Upper lobe of left lung (tissue), 4 donors: ENCODE measurements at regions not wholly inside any gene's neighbourhood (a gene's known extent, or its start where the extent isn't known, plus 50 kb on each side); places are given as distances from the start of the nearest gene placed in this dataset.

ENCODE experiments used
- POLR2A ChIP-seq, 4 donors: fragments of 450-650 bp; IDR thresholded peaks; one replicate each; pipeline ENCODE4 v1.5.1; 2016 to 2017; ENCODE audit warnings: antibody characterized with exemption in 4 of 4, mild to moderate bottlenecking in 2 of 4
- TF ChIP-seq, protein P1 (sequence below), 6 experiments: fragments of 450-650 bp in 4 of 6; fragments of 200-600 bp in 2 of 6; sonication (generic) in 2 of 6; IDR thresholded peaks; one replicate each; pipeline ENCODE4 v1.5.1; 2016 to 2019; ENCODE audit warnings: antibody characterized with exemption in 6 of 6

DNA sequence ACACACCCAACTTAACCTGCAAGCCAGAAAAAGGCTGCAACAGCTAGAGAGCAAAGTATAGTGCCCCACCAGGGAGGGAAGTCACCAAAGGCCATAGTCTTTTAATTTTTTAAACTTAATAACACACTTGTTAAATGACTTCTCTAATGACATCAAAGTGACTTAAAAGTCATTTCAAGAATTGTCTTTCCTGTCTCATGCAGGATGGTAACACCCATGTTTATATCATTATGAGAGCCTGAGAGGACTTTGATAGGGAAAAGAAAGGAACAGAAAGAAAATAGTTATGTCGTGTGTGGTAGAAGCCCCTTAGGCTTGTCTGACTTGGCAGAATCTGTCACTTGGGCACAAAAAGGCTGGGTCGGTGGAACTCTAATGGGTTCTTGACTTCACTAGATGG, 57.9 kb upstream of the C2CD4B start:
- TF ChIP-seq POLR2A (IDR thresholded peaks at IDR 0.05) = no peak
- TF ChIP-seq, protein P1, sequence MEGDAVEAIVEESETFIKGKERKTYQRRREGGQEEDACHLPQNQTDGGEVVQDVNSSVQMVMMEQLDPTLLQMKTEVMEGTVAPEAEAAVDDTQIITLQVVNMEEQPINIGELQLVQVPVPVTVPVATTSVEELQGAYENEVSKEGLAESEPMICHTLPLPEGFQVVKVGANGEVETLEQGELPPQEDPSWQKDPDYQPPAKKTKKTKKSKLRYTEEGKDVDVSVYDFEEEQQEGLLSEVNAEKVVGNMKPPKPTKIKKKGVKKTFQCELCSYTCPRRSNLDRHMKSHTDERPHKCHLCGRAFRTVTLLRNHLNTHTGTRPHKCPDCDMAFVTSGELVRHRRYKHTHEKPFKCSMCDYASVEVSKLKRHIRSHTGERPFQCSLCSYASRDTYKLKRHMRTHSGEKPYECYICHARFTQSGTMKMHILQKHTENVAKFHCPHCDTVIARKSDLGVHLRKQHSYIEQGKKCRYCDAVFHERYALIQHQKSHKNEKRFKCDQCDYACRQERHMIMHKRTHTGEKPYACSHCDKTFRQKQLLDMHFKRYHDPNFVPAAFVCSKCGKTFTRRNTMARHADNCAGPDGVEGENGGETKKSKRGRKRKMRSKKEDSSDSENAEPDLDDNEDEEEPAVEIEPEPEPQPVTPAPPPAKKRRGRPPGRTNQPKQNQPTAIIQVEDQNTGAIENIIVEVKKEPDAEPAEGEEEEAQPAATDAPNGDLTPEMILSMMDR (IDR thresholded peaks at IDR 0.05) = no peak
